ENCODE measurements at regions not wholly inside any gene's neighbourhood (a gene's known extent, or its start where the extent isn't known, plus 50 kb on each side); places are given as distances from the start of the nearest gene placed in this dataset.
A peak's percentile ranks its signal among the peaks of the same experiment; 100 is the strongest.

GRCh38 chrX:10047631-10048030 lies 80.5 kb downstream of the CLDN34 start:
- DNase-seq (ENCODE audit: low read depth in 2 of 2) = no peak

DNA sequence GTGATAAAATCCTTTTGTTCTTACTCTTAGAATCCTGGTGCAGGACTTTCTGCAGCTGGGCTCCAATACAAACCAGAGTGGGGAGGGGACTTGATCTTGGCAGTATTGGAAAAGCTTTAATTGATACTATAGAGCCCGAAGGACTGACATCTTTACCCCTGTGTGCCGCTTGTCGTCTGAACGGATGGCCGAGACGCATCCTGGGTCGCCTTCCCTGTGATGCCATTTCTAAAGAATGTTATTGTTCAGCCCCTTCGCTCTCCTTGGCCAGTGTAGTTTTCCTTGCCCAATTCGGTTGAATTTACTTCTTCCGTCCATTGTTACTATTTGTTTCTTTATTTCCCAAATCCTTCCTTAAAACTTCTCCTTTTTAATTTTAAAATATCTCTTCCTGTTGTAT lies 80.9 kb downstream of the CLDN34 start:
- DNase-seq (ENCODE audit: low read depth in 2 of 2) = no peak

DNA sequence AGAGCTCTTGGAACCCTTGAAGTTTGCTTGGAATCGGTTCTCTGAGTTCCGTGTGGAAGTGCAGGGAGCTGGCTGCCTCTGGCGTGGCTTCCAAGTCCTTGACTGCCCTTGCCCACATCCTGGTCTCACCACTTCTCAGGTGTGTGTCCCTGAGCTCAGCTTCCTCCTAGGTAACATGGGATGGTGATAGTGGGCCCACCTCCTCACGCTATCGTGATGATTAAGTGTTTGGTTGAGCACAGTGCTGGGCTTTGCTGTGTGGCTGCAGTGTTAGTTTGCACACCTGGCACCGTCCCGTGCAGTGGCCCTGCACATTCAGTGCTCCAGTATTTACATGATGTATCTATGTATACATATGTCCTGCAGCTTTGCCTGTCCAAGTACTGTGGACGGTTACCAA lies 81.5 kb downstream of the CLDN34 start:
- DNase-seq (ENCODE audit: low read depth in 2 of 2) = no peak

GRCh38 chrX:10049236-10049635 lies 82.1 kb downstream of the CLDN34 start:
- peak; percentile 56 to 64 for DNase-seq (ENCODE audit: low read depth in 2 of 2)

DNA sequence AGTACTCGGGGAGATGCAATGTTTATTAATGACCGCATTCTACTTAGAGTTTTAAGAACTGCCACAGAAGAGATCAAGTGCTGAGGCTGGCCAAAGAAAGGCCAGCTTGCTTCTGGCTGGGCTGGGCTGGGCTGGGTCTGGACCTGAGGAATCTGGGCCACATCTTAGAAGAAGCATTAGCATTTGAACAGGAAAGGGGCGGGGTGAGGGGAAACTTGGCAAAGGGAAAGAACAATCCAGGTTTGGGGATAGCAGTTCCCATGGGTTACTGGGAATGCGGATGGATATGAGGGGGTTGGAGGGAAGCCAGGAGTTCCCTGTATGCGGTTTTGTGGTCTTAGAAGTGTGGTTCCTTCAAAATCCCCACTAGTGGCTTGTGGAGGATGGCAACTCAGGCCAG lies 83.3 kb downstream of the CLDN34 start:
- no peak for DNase-seq (ENCODE audit: low read depth in 2 of 2)

DNA sequence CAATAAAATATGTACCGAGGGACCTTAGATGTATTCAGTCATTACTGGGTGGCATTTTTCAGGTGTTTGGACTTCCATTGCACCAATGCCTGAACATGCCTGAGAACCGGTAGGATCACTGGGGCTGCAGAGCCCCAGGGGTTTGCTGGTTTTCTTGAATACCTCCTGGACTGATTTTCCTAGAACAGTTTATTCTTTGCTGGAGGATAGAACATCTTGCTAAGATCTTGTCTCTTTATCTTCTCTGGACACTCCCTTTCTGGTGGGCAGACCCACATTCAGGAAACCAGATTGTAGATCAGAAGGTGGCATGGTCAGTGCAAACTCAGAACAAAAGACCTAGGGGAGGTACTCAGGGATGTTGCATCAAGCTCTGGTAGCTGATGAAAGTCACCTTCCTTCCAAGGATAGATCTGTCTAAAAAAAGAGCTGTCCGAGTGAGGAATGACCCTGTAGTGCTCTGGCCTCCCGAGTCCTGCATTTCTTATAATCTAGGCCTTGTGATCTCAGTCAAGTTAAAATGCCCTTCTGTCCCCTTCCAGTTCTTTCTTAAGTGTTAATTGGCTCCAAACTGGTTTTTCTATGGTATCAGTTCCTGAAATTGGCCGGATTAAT lies 84.8 kb downstream of the CLDN34 start:
- DNase-seq (ENCODE audit: low read depth in 2 of 2) = no peak

GRCh38 chrX:10052906-10053625 lies 85.9 kb downstream of the CLDN34 start:
- DNase-seq (ENCODE audit: low read depth in 2 of 2) = no peak

- DNase-seq (ENCODE audit: low read depth in 2 of 2) = no peak
Measured at GRCh38 chrX:10054396-10054795, 87.2 kb downstream of the CLDN34 start.

DNA sequence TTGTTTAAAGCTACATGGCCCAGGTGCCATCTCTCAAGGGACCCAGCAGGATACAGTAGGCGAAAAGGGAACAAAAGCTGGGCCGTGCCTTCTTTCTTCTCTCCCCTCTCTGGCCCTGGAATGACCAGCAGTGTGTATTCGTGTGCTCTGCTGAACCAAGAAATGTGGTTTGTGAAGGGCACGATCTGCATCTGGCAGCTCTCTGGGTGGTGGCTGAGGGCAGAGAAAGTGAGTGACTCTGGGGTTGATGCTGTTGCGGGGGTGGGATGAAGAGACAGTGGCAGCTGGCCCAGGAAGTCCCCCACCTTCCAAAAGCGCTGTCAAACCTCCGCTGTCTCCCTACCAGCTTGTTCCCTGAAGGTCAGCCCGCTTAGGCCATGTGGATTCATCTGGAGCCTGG lies 88.3 kb downstream of the CLDN34 start:
- DNase-seq (ENCODE audit: low read depth in 2 of 2) = no peak

- no peak for DNase-seq (ENCODE audit: low read depth in 2 of 2)
Measured at GRCh38 chrX:10062352-10062751, 94.4 kb upstream of the CLCN4 start.

- DNase-seq (ENCODE audit: low read depth in 2 of 2) = no peak
Measured at GRCh38 chrX:10062980-10063379, 93.8 kb upstream of the CLCN4 start.

GRCh38 chrX:10064736-10065135 lies 92.0 kb upstream of the CLCN4 start:
- DNase-seq (ENCODE audit: low read depth in 2 of 2) = no peak

DNA sequence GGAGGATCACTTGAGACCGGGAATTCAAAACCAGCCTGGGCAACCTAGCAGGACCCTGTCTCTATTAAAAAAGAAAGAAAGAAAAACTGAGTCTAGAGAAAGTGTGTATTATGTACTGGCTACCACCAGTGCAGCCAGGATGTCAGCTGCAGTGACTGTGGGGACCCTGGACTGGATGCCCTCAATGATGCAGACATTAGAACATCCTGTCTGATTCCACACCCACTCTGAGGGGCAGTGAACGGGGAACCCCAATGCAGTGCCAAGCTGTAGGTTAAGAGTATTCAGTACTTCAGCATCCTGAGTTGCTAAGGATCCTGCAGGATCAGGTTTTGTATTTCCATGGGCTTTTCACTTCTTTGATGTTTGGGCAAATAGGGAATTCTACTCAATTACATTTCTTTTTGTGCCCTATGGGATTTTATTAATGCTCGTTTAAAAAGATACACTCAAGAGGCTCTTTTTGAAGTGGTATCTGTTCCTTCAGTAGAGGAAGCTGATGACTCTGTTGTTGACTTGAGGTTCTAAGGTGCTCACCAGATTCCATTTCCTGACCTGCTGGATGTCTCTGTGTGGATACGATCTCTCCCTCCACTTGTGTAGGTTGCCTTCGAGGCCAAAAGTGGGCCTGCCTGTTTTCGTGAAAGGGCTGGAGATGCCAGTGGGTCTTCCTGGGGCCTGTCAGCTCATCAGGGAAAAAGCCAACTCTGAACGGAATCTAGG lies 85.9 kb upstream of the CLCN4 start:
- DNase-seq (ENCODE audit: low read depth in 2 of 2) = no peak

GRCh38 chrX:10071451-10072144 lies 85.2 kb upstream of the CLCN4 start:
- no peak for DNase-seq (ENCODE audit: low read depth in 2 of 2)

DNA sequence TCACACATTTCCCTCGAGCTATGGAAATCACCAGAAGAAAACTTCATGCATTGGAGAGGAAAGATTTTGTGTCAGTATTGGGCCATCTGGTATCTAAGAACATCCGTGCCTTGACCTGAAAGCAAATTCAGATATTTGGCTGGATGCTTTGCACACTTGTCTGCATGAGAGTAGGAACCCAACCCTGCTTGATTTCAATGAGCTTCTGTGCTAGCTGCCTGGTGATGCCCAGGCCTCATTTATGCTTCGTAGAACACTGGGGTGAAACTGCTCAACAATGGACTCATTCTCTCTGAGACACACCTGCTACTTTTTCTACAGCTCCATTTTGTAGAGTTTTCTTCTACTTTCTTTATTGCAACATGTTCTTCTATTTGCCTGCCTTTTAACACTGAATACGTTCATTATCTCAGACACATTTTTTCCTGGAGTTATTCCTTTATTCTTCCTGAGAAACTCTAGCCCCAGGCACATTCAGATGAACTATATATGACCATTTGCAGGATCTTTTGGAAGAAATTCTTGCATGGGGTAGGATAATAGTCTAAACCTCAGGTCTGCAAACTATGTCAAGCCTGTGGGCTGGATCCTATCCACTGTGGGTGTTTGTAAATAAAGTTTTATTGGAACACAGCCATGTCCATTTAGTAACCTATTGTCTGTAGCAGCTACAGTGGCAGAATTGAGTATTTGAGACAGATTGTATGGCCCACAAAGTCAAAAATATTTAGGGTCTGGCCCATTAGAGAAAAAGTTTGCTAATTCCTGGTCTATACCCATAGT lies 83.8 kb upstream of the CLCN4 start:
- DNase-seq (ENCODE audit: low read depth in 2 of 2) = no peak

- no peak for DNase-seq (ENCODE audit: low read depth in 2 of 2)
Measured at GRCh38 chrX:10073671-10074070, 83.1 kb upstream of the CLCN4 start.

DNA sequence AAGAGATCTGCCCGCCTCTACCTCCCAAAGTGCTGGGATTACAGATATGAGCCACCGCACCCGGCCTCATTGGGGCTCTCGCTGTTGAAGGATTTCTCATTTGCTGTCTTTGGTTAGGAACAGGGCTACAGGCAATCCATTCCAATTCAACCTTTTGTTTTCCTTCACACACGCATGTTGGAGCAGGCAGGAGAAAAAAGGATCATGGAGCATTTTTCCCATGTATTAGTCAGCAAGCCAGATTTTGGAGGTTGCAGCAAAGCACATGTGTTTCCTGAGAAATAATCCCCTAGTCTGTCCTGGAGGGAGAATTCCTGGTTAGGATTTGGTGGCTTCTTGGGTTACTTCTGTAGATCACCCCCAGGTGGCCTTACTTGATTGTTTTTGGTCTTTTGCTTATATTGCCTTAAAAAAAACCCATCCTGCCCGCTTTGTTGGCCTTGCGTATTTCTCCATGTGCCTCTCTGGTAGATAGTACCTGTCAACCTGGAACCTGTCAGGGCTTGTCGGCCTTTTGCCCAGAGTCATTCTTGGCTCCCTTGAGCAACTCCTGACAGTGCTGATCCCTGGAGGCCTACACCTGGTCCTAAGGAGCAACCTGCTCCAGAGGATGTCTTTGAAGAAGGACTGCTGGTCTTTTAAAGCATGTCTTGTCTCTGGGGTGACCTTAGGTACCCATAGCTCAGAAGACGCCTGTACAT lies 82.4 kb upstream of the CLCN4 start:
- no peak for DNase-seq (ENCODE audit: low read depth in 2 of 2)

GRCh38 chrX:10076765-10077164 lies 80.0 kb upstream of the CLCN4 start:
- DNase-seq (ENCODE audit: low read depth in 2 of 2) = no peak

GRCh38 chrX:10077425-10078188 lies 79.2 kb upstream of the CLCN4 start:
- DNase-seq (ENCODE audit: low read depth in 2 of 2) = no peak

DNA sequence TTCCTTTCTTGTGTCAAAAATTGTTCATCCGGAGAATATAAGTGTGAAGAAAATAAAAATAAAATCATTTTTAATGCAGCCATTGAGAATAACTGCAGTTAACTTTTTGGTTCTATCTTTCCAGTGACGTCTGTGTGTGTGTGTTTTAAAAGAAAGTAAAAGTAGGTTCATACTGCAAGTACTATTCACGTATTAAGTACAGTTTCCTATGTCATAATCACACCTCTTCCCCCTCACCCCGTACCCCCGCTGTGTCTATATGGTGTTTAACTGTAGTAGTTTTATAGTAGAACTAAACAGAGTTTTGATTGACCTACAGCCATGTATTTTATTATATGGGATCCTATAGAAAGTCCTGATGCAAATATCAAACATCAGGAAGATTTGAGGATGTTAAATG lies 78.5 kb upstream of the CLCN4 start:
- no peak for DNase-seq (ENCODE audit: low read depth in 2 of 2)
